ENCODE measurements at regions not wholly inside any gene's neighbourhood (a gene's known extent, or its start where the extent isn't known, plus 50 kb on each side); places are given as distances from the start of the nearest gene placed in this dataset.
"Not testable (repeated sequence)": the region's sequence is repeated elsewhere in the genome, so short reads cannot be mapped to it uniquely, and the experiment has no call there.

- no peak for TF ChIP-seq CTCF (IDR thresholded peaks at IDR 0.05)
- no peak for TF ChIP-seq POLR2A (IDR thresholded peaks at IDR 0.05)
- H3K36me3 ChIP-seq (ENCODE audit: low read depth, missing control alignments) = no peaks in the 10 kb centered on the region
- no peak overlapping the region for H3K27ac ChIP-seq
- no peaks in the 10 kb centered on the region for H3K27me3 ChIP-seq
- H3K4me3 ChIP-seq = no peak overlapping the region
- H3K9me3 ChIP-seq = no peaks in the 10 kb centered on the region
- DNase-seq = no peak
- intact Hi-C loops (cut with DNase I; ENCODE audit: low total_unique reads) = no loop called here
- WGBS, 2 donors = 39 to 54% methylated on average over 4 of the region's 4 CpGs
- H3K4me1 ChIP-seq = no peaks in the 10 kb centered on the region
Measured at GRCh38 chr13:78499802-78500201, 103.5 kb downstream of the POU4F1 start.

- H3K4me1 ChIP-seq = no peaks in the 10 kb centered on the region
- H3K9me3 ChIP-seq = no peaks in the 10 kb centered on the region
- no peaks in the 10 kb centered on the region for H3K36me3 ChIP-seq (ENCODE audit: low read depth, missing control alignments)
- intact Hi-C loops (cut with DNase I; ENCODE audit: low total_unique reads) = no loop called here
- 67% methylated on average over 8 of the region's 8 CpGs for WGBS, 2 donors
- no peak overlapping the region for H3K4me3 ChIP-seq
- no peak for DNase-seq
- TF ChIP-seq CTCF (IDR thresholded peaks at IDR 0.05) (no peak), POLR2A (IDR thresholded peaks at IDR 0.05) (no peak)
- H3K27ac ChIP-seq = no peak overlapping the region
- H3K27me3 ChIP-seq = no peaks in the 10 kb centered on the region
Measured at GRCh38 chr13:78497702-78498355, 105.5 kb downstream of the POU4F1 start.

- H3K9me3 ChIP-seq = no peaks in the 10 kb centered on the region
- H3K27me3 ChIP-seq = no peaks in the 10 kb centered on the region
- no peak overlapping the region for H3K27ac ChIP-seq
- intact Hi-C loops (cut with DNase I; ENCODE audit: low total_unique reads) = no loop called here
- no peaks in the 10 kb centered on the region for H3K36me3 ChIP-seq (ENCODE audit: low read depth, missing control alignments)
- no peaks in the 10 kb centered on the region for H3K4me1 ChIP-seq
- TF ChIP-seq POLR2A (IDR thresholded peaks at IDR 0.05) = no peak
- TF ChIP-seq CTCF (IDR thresholded peaks at IDR 0.05) = no peak
- H3K4me3 ChIP-seq = no peak overlapping the region
- no peak for DNase-seq
Measured at GRCh38 chr13:78491978-78492377, 111.4 kb downstream of the POU4F1 start.

GRCh38 chr13:78490225-78490624 lies 113.1 kb downstream of the POU4F1 start:
- WGBS, 2 donors = 72 to 77% methylated on average over 7 of the region's 7 CpGs
- intact Hi-C loops (cut with DNase I; ENCODE audit: low total_unique reads); DNase-seq; H3K4me3 ChIP-seq; H3K27me3 ChIP-seq; H3K4me1 ChIP-seq; H3K36me3 ChIP-seq (ENCODE audit: low read depth, missing control alignments); H3K27ac ChIP-seq; H3K9me3 ChIP-seq: not testable (repeated sequence)

GRCh38 chr13:78487707-78488106 lies 115.6 kb downstream of the POU4F1 start:
- H3K4me1 ChIP-seq = no peaks in the 10 kb centered on the region
- no peak for TF ChIP-seq POLR2A (IDR thresholded peaks at IDR 0.05)
- TF ChIP-seq CTCF (IDR thresholded peaks at IDR 0.05) = no peak
- no peaks in the 10 kb centered on the region for H3K9me3 ChIP-seq
- DNase-seq = no peak
- 82 to 86% methylated on average over 1 of the region's 1 CpG for WGBS, 2 donors
- H3K27ac ChIP-seq = no peak overlapping the region
- H3K4me3 ChIP-seq = no peak overlapping the region
- intact Hi-C loops (cut with DNase I; ENCODE audit: low total_unique reads) = no loop called here
- H3K27me3 ChIP-seq = no peaks in the 10 kb centered on the region
- H3K36me3 ChIP-seq (ENCODE audit: low read depth, missing control alignments) = no peaks in the 10 kb centered on the region
